ENCODE measurements at regions not wholly inside any gene's neighbourhood (a gene's known extent, or its start where the extent isn't known, plus 50 kb on each side); places are given as distances from the start of the nearest gene placed in this dataset.

- no peak for TF ChIP-seq POLR2A (IDR thresholded peaks at IDR 0.05)
- TF ChIP-seq POLR2AphosphoS5 (IDR thresholded peaks at IDR 0.05) = no peak
These were observed 119.7 kb downstream of the PCDH7 start for GRCh38 chr4:30839583-30840520.
